ENCODE measurements at regions not wholly inside any gene's neighbourhood (a gene's known extent, or its start where the extent isn't known, plus 50 kb on each side); places are given as distances from the start of the nearest gene placed in this dataset.

- no peak for TF ChIP-seq POLR2A (IDR thresholded peaks at IDR 0.05)
- TF ChIP-seq CTCF (IDR thresholded peaks at IDR 0.05): no peak
- TF ChIP-seq EP300 (IDR thresholded peaks at IDR 0.05): no peak
Measured at GRCh38 chr20:40451552-40451951, 237.5 kb downstream of the MAFB start.

Measured in ovary (tissue), 3 donors.